Kasumi-1 (cell line): ENCODE measurements at regions not wholly inside any gene's neighbourhood (a gene's known extent, or its start where the extent isn't known, plus 50 kb on each side); places are given as distances from the start of the nearest gene placed in this dataset.
A peak's percentile ranks its signal among the peaks of the same experiment; 100 is the strongest.
"Not testable (repeated sequence)": the region's sequence is repeated elsewhere in the genome, so short reads cannot be mapped to it uniquely, and the experiment has no call there.

Source experiments
- DNase-seq, 2 experiments: peaks; one replicate each; lab custom pipeline; 2025; lab: John Stamatoyannopoulos, UW

DNA sequence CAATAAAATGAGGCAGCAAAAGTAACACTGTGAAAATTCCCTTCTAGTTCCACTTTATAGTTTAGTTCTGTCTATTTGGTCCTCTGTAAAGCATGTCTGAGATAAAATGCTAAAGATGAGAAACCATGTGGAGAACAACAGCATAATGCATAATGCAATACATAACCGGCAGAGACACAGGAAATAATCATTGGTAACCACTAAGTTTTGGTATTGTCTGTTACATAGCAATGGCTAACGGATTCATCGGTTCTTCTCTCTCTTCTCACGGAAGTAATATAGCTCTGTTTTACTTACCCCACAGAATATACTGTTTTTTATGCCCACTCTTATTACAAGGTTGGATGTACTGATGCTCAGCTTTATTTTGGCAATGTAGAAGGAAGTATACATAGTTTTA lies 158.9 kb downstream of the FAM174A start:
- peak in 1 of 2 experiments; percentile 3 for DNase-seq

DNA sequence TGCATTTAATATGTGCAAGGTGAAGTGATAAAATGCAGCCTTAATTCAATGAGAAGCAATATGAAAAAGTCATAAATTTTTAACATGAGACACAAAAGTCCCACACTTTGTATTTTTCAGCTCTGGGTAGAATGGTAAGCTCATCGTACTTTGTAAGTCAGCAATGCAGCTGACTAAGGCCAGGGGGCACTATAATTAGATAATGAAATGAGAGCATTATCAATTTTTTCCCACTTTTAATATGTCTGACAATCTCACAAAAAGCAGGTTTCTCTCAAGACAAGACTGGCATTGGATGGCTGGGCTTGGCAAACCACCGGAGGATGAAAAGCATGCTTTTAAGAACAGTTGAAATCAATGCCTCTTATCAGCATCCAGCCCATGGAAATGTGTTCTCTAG lies 162.8 kb downstream of the FAM174A start:
- DNase-seq, result no peak

- DNase-seq, result peak; percentile 77 to 79
Measured at GRCh38 chr5:100706776-100707175, 171.6 kb downstream of the FAM174A start.

GRCh38 chr5:100708645-100709171 lies 173.5 kb downstream of the FAM174A start:
- DNase-seq, result peak in 1 of 2 experiments; percentile 19

DNA sequence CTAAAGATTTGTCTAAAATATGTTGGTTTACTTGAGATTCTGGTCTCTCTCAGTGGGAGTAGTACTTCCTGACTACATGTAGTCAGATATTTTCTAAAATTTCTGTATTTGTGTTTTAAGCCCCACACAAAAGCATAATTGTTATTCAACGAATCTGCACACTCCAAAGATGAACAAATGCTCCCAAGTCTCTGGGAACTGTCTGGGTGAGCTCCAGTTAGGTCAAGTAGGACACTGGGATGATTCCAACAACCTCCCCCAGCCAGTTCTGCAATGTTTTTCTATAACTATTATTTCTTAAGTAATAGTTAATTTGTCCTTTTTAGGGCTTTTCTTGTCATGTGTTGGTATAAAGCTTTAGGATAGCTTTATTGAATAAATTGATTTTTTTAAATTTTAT lies 174.6 kb downstream of the FAM174A start:
- no peak for DNase-seq

DNA sequence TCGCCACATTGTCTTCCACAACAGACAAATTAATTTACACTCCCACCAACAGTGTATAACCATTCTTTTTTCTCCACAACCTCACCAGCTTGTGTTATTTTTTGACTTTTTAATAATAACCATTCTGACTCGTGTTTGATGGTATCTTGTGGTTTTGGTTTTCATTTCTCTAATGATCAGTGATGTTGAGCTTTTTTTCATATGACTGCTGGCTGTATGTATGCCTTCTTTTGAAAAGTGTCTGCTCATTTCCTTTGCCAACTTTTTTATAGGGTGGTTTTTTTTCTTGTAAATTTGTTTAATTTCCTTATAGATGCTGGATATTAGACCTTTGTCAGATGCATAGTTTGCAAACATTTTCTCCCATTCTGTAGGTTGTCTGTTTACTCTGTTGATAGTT lies 179.6 kb downstream of the FAM174A start:
- DNase-seq, result not testable (repeated sequence)

DNA sequence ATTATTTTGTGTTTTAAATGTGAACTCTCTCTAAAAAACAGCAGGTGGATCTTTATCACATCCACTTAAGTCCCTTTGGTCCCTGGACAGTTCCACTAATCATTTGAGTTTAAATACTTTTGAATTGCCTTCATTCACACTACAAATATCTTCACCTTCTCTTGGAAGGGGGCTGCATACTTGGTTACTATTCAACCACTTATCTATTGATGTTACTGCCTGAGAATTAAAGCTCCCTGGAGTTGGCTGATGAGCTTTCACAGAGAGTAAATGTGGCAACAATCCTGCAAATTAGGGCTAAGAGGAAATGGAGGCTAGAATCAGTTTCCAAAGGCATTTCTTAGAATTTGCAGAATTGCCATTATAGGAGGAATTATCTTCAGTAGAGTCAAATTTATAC lies 180.4 kb downstream of the ST8SIA4 start:
- no peak for DNase-seq

- DNase-seq, result no peak
Measured at GRCh38 chr5:100723229-100723628, 179.9 kb downstream of the ST8SIA4 start.

DNA sequence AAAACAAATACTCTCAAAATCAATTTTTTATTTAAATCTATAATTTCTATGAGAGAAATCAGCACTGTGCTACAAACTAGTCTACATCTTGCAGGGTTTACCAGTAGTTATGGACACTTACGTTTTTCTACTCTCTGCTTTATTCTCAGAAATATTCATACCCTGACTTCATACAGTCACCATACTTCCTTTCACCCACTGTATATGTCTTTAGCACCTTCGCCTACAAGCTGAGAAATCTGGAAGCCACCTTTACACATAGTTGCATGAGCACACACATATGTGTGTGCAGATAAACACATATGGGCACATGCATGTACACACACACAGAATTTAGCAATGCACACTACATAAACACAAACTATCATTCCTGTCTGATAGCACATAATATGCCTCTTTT lies 177.0 kb downstream of the ST8SIA4 start:
- no peak for DNase-seq

DNA sequence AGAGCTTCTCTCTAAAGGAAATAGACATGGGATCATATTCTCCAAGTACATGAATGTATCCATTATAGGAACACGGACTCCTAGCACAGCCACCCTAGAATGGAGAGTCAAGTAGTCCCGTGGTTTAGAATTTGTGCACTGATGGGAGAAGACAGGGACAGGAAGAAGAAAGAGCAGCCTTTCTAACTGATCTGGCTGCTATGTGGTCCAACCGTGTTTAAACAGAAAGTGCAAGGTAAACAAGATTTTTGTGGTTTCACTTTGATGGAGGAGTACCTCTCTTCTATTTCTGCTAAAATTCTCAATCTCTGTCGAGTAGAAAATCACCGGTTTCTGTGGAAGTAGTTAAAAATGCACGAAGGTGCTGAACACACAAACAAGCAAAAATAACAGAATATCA lies 171.3 kb downstream of the ST8SIA4 start:
- DNase-seq, result no peak

DNA sequence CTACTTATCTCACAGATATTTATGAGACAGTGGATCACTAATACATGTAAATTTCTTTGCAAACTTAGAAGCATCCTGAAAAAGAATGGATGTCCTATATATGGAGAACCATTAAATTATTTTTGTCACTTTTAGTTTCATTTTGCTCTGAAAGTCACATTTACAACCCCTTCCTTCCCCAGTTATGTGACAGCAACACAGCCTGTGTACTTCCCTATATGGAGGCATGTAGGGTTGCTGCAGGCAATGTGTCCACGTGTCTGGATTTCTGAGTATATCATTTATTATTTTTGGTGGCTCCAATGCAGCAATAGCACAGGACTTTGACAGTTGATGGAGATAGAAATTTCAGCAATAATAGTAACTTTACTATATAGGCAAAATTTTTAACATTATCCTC lies 156.4 kb downstream of the ST8SIA4 start:
- DNase-seq, result peak; percentile 79 to 83

DNA sequence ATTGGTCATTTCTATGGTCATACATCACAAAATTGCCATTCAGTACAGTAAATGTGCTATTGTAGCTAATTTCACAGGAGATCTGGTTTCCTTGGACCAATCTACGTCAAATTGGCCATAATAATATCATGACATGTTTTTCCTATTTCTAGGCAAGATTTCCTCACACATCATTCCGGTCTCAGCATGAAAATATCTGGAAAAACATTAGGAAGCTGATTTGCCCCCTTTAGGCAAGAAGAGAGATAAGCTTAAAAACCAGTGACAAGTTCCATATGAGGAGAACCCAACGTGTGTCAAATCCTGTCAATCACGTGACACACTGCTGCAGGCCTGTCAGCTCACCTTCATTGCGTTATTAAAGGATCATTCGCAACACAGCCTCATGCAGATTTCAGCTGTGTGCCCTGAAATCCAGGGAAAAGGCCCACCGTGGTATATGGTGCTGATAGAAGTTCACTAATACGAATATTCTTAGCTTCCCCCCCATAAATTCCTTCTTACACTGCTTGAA lies 153.3 kb downstream of the ST8SIA4 start:
- DNase-seq, result no peak

DNA sequence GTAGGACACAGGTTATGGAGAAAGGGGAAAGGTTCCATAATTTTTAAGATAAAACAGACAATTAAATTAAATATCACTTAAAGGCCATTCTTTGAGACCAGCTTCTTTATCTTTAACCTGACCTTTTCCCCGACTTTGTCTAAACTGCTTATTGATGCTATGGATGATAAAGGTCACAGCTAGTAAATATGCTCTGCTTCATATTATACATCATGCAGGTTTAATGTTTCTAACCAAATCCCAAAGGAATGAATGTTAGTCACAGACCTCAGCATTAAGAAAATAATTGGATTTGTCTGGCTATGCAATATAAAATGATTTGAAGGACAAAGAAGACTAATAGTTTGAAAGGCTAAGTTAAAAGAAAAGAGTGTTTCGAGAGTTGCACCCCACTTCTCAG lies 147.6 kb downstream of the ST8SIA4 start:
- DNase-seq, result no peak
